A673 (cell line): ENCODE measurements at regions not wholly inside any gene's neighbourhood (a gene's known extent, or its start where the extent isn't known, plus 50 kb on each side); places are given as distances from the start of the nearest gene placed in this dataset.
"Not testable (repeated sequence)": the region's sequence is repeated elsewhere in the genome, so short reads cannot be mapped to it uniquely, and the experiment has no call there.

Experiments
- BruUV-seq: library from RNA; stranded (reverse); fragments of 400-500 nt; replicated peaks from 2 replicates; lab custom pipeline; 2021; lab: Mats Ljungman, UMichigan
- CTCF ChIA-PET: fragments of 300-600 bp; sonication (Branson Sonifier 250); formaldehyde crosslinking; loops from one replicate; lab custom pipeline; 2022; ENCODE audit warnings: antibody characterized with exemption; lab: Charles Lee
- POLR2A ChIA-PET: fragments of 300-600 bp; sonication (Branson Sonifier 250); formaldehyde crosslinking; loops from one replicate; lab custom pipeline; 2022; ENCODE audit warnings: antibody characterized with exemption; ENCODE audit not compliant: low non-redundant PET; lab: Charles Lee
- DNase-seq: peaks from one replicate; pipeline ENCODE4 v3.0.0-alpha.2; 2015; ENCODE audit warnings: low spot score
- H3K27ac ChIP-seq: fragments of 200-600 bp; sonication (generic); 2 replicates; pipeline ENCODE4 v1.5.1; 2016; ENCODE audit warnings: mixed run types, low read depth, mild to moderate bottlenecking, mixed read lengths, antibody characterized with exemption, low read length; ENCODE audit not compliant: poor library complexity, severe bottlenecking
- H3K27me3 ChIP-seq: fragments of 200-600 bp; sonication (generic); replicated peaks from 2 replicates; pipeline ENCODE4 v1.6.1; 2017; ENCODE audit warnings: mixed run types, low read depth, mild to moderate bottlenecking, mixed read lengths, antibody characterized with exemption, low read length; ENCODE audit not compliant: insufficient read depth, poor library complexity
- H3K36me3 ChIP-seq: fragments of 200-600 bp; sonication (generic); 2 replicates; pipeline ENCODE4 v1.6.1; 2016; ENCODE audit warnings: mixed run types, mild to moderate bottlenecking, mixed read lengths, antibody characterized with exemption, low read length; ENCODE audit not compliant: insufficient read depth, poor library complexity, severe bottlenecking
- H3K4me1 ChIP-seq: fragments of 200-600 bp; sonication (generic); 2 replicates; pipeline ENCODE4 v1.6.1; 2017; ENCODE audit warnings: mixed run types, mild to moderate bottlenecking, mixed read lengths, antibody characterized with exemption, low read length; ENCODE audit not compliant: insufficient read depth, poor library complexity, severe bottlenecking
- H3K4me3 ChIP-seq: fragments of 200-600 bp; sonication (generic); 2 replicates; pipeline ENCODE4 v1.5.1; 2016; ENCODE audit warnings: low read depth, mixed run types, mild to moderate bottlenecking, mixed read lengths, low read length; ENCODE audit not compliant: poor library complexity, severe bottlenecking
- H3K9me3 ChIP-seq: fragments of 200-600 bp; sonication (generic); 2 replicates; pipeline ENCODE4 v1.6.1; 2016; ENCODE audit warnings: mixed run types, low read depth, mild to moderate bottlenecking, mixed read lengths, antibody characterized with exemption, low read length; ENCODE audit not compliant: poor library complexity, severe bottlenecking
- CTCF ChIP-seq: fragments of 300-800, 200-600 bp; sonication (generic); conservative IDR thresholded peaks from 2 replicates; pipeline ENCODE4 v1.5.1; 2017; ENCODE audit warnings: low read depth, mild to moderate bottlenecking, antibody characterized with exemption, low read length, moderate library complexity, mixed read lengths
- EZH2 ChIP-seq: fragments of 200-600 bp; sonication (generic); IDR thresholded peaks from 2 replicates; pipeline ENCODE4 v1.6.1; 2017; ENCODE audit warnings: borderline replicate concordance, low read depth, mild to moderate bottlenecking, mixed read lengths, antibody characterized with exemption, low read length; ENCODE audit not compliant: poor library complexity, severe bottlenecking
- intact Hi-C: fragments of 100-400 bp; cut with micrococcal nuclease; formaldehyde crosslinking; loops from one replicate; pipeline ENCODE4 v1.10.0; 2022; ENCODE audit not compliant: unreplicated experiment

GRCh38 chr10:22805304-22805703, 90.9 kb upstream of the PIP4K2A start:
- ChIA-PET POLR2A (no interaction called here), CTCF (no interaction called here)
- H3K27me3 ChIP-seq, result peaks cover 10% of the 10 kb centered on the region
- DNase-seq, result no peak
- H3K36me3 ChIP-seq, result no peaks in the 10 kb centered on the region
- no peaks in the 10 kb centered on the region for H3K4me1 ChIP-seq
- H3K27ac ChIP-seq, result no peak overlapping the region
- no peak for TF ChIP-seq EZH2
- intact Hi-C loops, result no loop called here
- BruUV-seq, result no TSS peak
- H3K9me3 ChIP-seq, result no peaks in the 10 kb centered on the region
- no peak overlapping the region for H3K4me3 ChIP-seq

GRCh38 chr10:22803261-22803885, 89.0 kb upstream of the PIP4K2A start:
- DNase-seq, result no peak
- Histone ChIP-seq H3K36me3 (no peaks in the 10 kb centered on the region), H3K27me3 (peaks cover 10% of the 10 kb centered on the region), H3K4me3 (no peak overlapping the region), H3K4me1 (no peaks in the 10 kb centered on the region), H3K9me3 (no peaks in the 10 kb centered on the region), H3K27ac (no peak overlapping the region)
- ChIA-PET POLR2A (no interaction called here), CTCF (no interaction called here)
- BruUV-seq, result no TSS peak
- intact Hi-C loops, result no loop called here
- TF ChIP-seq CTCF (no peak), EZH2 (no peak)

GRCh38 chr10:22801785-22802184, 87.4 kb upstream of the PIP4K2A start:
- BruUV-seq, result no TSS peak
- POLR2A ChIA-PET, result no interaction called here

GRCh38 chr10:22797796-22798195, 83.4 kb upstream of the PIP4K2A start:
- CTCF ChIA-PET, POLR2A ChIA-PET, DNase-seq, H3K9me3 ChIP-seq, H3K4me3 ChIP-seq, BruUV-seq, H3K36me3 ChIP-seq, H3K27ac ChIP-seq, H3K4me1 ChIP-seq, intact Hi-C loops: not testable (repeated sequence)
- peaks cover 38% of the 10 kb centered on the region for H3K27me3 ChIP-seq

More at GRCh38 chr10:22801785-22802184, 87.4 kb upstream of the PIP4K2A start:
- Histone ChIP-seq H3K9me3 (no peaks in the 10 kb centered on the region), H3K27ac (no peak overlapping the region), H3K4me1 (no peaks in the 10 kb centered on the region), H3K27me3 (peaks cover 10% of the 10 kb centered on the region), H3K36me3 (no peaks in the 10 kb centered on the region), H3K4me3 (no peak overlapping the region)
- CTCF ChIA-PET, result no interaction called here
- no peak for TF ChIP-seq CTCF
- no peak for TF ChIP-seq EZH2
- DNase-seq, result no peak
- intact Hi-C loops, result no loop called here
